ENCODE measurements at regions not wholly inside any gene's neighbourhood (a gene's known extent, or its start where the extent isn't known, plus 50 kb on each side); places are given as distances from the start of the nearest gene placed in this dataset.

GRCh38 chr1:83741770-83742169 is 257.2 kb downstream of the TTLL7 start:
- no peak overlapping the region for H3K4me3 ChIP-seq (ENCODE audit: low read depth, low read length)
- DNase-seq (ENCODE audit: low read depth), result no peak
- TF ChIP-seq CTCF (IDR thresholded peaks at IDR 0.05; ENCODE audit: low read depth, low read length, missing control alignments), result no peak

DNA sequence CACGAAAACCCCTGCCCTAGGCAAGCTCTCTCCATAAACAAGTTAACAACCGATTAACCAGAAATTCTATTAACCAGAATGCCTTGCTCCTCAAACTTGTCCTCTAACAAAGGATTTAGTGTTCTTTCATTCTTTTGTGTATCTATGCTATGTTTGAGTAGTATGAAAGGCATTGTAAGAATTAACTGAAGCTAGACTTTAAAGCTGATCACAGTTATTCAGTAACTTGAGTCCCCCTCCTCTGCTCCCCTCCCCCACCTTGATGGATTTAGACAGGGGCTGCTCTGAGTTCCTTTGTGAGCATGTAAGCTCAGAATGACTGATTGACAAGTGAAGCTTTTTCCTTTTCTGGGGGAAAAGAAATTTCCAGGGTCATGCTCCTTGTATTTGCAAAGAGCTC is 257.6 kb downstream of the TTLL7 start:
- DNase-seq (ENCODE audit: low read depth), result no peak
- H3K4me3 ChIP-seq (ENCODE audit: low read depth, low read length), result no peak overlapping the region
- TF ChIP-seq CTCF (IDR thresholded peaks at IDR 0.05; ENCODE audit: low read depth, low read length, missing control alignments), result no peak

DNA sequence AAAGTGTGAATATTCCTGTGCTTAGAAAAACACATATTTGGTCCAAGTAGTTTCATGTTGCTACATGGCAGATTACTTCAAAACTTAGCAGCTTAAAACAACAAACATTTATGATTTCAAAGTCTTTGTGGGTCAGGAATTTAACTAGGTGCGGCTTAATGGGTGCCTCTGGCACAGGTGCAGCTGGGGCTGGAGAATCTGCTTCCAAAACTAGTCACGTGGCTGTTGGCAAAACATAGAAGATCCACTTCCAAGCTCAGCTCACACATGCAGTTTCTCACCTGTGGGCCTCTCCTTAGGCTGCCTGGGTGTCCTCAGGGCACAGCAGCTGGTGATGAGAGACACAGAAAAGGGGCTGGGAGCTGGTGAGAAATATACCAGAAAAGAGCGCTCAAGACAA is 263.4 kb downstream of the TTLL7 start:
- no peak for TF ChIP-seq CTCF (IDR thresholded peaks at IDR 0.05; ENCODE audit: low read depth, low read length, missing control alignments)
- no peak overlapping the region for H3K4me3 ChIP-seq (ENCODE audit: low read depth, low read length)
- no peak for DNase-seq (ENCODE audit: low read depth)

DNA sequence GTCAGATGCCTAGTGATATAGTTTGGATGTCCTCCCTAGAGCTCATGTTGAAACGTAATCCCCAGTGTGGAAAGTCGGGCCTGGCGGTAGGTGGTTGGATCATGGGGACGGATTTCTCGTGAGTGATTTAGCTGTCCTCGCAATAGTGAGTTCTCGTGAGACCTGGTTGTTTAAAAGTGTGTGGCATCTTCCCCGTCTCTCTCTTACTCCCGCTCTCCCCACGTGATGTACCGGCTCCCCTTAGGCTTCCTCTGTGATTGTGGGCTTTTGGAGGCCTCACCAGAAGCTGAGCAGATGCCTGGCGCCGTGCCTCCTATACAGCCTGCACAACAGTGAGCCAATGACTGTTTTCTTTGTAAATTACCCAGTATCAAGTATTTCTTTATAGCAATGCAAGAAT is 264.5 kb downstream of the TTLL7 start:
- TF ChIP-seq CTCF (IDR thresholded peaks at IDR 0.05; ENCODE audit: low read depth, low read length, missing control alignments), result no peak
- DNase-seq (ENCODE audit: low read depth), result no peak
- H3K4me3 ChIP-seq (ENCODE audit: low read depth, low read length), result no peak overlapping the region

DNA sequence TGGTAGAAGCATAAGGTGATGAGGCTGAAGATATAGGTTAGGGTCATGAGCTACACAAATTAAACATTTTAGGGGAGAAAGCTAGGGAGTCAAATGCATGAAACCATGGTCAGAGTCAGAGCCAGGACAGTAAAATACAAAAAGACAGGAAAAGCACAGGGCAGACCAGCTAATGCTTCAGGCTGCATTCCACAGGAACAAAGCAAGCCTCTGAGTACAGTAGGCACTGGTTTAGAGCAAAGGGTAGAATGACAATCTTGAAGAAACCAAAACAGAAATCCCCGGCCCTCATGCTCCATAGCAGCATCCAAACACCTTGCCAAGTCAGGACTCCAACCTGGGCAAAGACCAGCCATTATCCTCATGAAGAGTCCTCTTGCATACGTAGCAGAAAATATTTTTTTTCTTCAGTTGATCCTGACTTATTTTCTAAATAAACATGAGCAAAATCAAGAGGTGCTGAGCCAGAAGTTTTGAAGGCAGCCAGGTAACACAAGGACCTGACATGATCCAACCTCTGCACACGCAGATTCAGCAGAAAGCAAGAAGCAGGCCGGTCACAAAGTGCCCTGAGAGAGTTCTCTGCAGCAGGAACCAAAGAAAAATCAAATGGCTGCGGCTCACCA is 273.1 kb downstream of the TTLL7 start:
- no peak for TF ChIP-seq CTCF (IDR thresholded peaks at IDR 0.05; ENCODE audit: low read depth, low read length, missing control alignments)
- no peak overlapping the region for H3K4me3 ChIP-seq (ENCODE audit: low read depth, low read length)

GRCh38 chr1:83718338-83718737 is 280.6 kb downstream of the TTLL7 start:
- no peak for TF ChIP-seq CTCF (IDR thresholded peaks at IDR 0.05; ENCODE audit: low read depth, low read length, missing control alignments)
- DNase-seq (ENCODE audit: low read depth), result no peak
- no peak overlapping the region for H3K4me3 ChIP-seq (ENCODE audit: low read depth, low read length)

More for the DNA sequence above, 273.1 kb downstream of the TTLL7 start:
- no peak for DNase-seq (ENCODE audit: low read depth)

DNA sequence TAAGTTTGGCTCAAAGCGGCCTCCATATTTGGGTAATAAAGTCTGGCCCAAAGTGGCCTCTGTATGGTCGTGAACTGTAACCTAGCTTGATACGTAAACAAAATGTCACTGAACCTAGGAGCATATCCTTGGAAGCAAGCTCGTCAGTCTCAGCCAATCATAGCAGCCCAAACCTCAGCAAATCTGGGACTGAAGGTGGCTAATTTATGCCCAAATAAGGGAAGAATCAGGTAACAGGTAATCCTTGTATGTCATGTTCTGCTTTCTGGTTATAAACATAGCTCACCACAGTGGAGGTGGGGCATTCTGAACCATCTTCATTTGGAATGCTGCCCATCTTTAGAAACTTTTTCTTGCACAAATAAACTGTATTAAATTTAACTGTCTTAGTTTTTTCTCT is 281.1 kb downstream of the TTLL7 start:
- no peak for TF ChIP-seq CTCF (IDR thresholded peaks at IDR 0.05; ENCODE audit: low read depth, low read length, missing control alignments)
- DNase-seq (ENCODE audit: low read depth), result no peak
- H3K4me3 ChIP-seq (ENCODE audit: low read depth, low read length), result no peak overlapping the region

All from GM12864 (cell line).